K562 (cell line): ENCODE measurements at regions not wholly inside any gene's neighbourhood (a gene's known extent, or its start where the extent isn't known, plus 50 kb on each side); places are given as distances from the start of the nearest gene placed in this dataset.

Experiments used
- DACH1 ChIP-seq: fragments of 450-650 bp; IDR thresholded peaks from 2 replicates; pipeline ENCODE4 v1.6.1; 2018; ENCODE audit not compliant: partially characterized antibody
- ETV5 ChIP-seq: sonication (generic); formaldehyde crosslinking; IDR thresholded peaks from 2 replicates; pipeline ENCODE4 v1.4.0; 2020; ENCODE audit warnings: low read depth, mild to moderate bottlenecking, missing genetic modification reagents
- KDM4B ChIP-seq, 2 experiments: fragments of 450-650 bp in 1 of 2; sonication (generic) in 1 of 2; IDR thresholded peaks; 2 replicates each; pipeline ENCODE4 v1.6.1; 2016 to 2017; ENCODE audit warnings: borderline replicate concordance in 2 of 2, antibody characterized with exemption in 1 of 2, low read depth in 1 of 2, mild to moderate bottlenecking in 1 of 2
- POLR2AphosphoS5 ChIP-seq: IDR thresholded peaks from 2 replicates; pipeline ENCODE4 v1.6.1; 2011; ENCODE audit warnings: mild to moderate bottlenecking, low read depth, low read length, moderate library complexity; ENCODE audit not compliant: control insufficient read depth, insufficient read depth
- SMARCA5 ChIP-seq: fragments of 450-650 bp; IDR thresholded peaks from 2 replicates; pipeline ENCODE4 v1.6.1; 2016
- TF ChIP-seq, protein P1 (sequence below): sonication (generic); formaldehyde crosslinking; IDR thresholded peaks from 2 replicates; pipeline ENCODE4 v1.8.1; 2023; ENCODE audit warnings: mild to moderate bottlenecking, missing genetic modification reagents
- TF ChIP-seq, protein P2 (sequence below): sonication (generic); formaldehyde crosslinking; IDR thresholded peaks from 2 replicates; pipeline ENCODE4 v1.8.0; 2023; ENCODE audit warnings: mild to moderate bottlenecking, missing genetic modification reagents
- TF ChIP-seq, protein P3 (sequence below): fragments of 250-450 bp; sonication (Bioruptor Pico); IDR thresholded peaks from 2 replicates; pipeline ENCODE4 v1.9.0; 2021; ENCODE audit warnings: mild to moderate bottlenecking
- TF ChIP-seq, protein P4 (sequence below), 3 experiments: IDR thresholded peaks in 2 of 3; conservative IDR thresholded peaks in 1 of 3; 2 replicates each; pipeline ENCODE4 v1.5.1; 2011 to 2012; ENCODE audit warnings: low read length in 3 of 3, mild to moderate bottlenecking in 3 of 3, control low read depth in 2 of 3, improper control_type of control experiment in 1 of 3, inconsistent platforms in 1 of 3, low read depth in 1 of 3, mixed read lengths in 1 of 3, moderate library complexity in 1 of 3; ENCODE audit not compliant: insufficient read depth in 2 of 3

GRCh38 chr6:156416391-156416790 is 360.8 kb upstream of the ARID1B start:
- TF ChIP-seq, protein P1, sequence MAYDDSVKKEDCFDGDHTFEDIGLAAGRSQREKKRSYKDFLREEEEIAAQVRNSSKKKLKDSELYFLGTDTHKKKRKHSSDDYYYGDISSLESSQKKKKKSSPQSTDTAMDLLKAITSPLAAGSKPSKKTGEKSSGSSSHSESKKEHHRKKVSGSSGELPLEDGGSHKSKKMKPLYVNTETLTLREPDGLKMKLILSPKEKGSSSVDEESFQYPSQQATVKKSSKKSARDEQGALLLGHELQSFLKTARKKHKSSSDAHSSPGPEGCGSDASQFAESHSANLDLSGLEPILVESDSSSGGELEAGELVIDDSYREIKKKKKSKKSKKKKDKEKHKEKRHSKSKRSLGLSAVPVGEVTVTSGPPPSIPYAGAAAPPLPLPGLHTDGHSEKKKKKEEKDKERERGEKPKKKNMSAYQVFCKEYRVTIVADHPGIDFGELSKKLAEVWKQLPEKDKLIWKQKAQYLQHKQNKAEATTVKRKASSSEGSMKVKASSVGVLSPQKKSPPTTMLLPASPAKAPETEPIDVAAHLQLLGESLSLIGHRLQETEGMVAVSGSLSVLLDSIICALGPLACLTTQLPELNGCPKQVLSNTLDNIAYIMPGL: no peak
- TF ChIP-seq KDM4B (IDR thresholded peaks at IDR 0.05; ENCODE audit: borderline replicate concordance in 2 of 2, low read depth in 1 of 2): no peak
- no peak for TF ChIP-seq DACH1
- no peak for TF ChIP-seq POLR2AphosphoS5
- TF ChIP-seq ETV5 (CRISPR knock-in tag): no peak
- TF ChIP-seq, protein P2, sequence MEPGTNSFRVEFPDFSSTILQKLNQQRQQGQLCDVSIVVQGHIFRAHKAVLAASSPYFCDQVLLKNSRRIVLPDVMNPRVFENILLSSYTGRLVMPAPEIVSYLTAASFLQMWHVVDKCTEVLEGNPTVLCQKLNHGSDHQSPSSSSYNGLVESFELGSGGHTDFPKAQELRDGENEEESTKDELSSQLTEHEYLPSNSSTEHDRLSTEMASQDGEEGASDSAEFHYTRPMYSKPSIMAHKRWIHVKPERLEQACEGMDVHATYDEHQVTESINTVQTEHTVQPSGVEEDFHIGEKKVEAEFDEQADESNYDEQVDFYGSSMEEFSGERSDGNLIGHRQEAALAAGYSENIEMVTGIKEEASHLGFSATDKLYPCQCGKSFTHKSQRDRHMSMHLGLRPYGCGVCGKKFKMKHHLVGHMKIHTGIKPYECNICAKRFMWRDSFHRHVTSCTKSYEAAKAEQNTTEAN: no peak
- TF ChIP-seq, protein P3, sequence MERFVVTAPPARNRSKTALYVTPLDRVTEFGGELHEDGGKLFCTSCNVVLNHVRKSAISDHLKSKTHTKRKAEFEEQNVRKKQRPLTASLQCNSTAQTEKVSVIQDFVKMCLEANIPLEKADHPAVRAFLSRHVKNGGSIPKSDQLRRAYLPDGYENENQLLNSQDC: no peak
- TF ChIP-seq, protein P4, sequence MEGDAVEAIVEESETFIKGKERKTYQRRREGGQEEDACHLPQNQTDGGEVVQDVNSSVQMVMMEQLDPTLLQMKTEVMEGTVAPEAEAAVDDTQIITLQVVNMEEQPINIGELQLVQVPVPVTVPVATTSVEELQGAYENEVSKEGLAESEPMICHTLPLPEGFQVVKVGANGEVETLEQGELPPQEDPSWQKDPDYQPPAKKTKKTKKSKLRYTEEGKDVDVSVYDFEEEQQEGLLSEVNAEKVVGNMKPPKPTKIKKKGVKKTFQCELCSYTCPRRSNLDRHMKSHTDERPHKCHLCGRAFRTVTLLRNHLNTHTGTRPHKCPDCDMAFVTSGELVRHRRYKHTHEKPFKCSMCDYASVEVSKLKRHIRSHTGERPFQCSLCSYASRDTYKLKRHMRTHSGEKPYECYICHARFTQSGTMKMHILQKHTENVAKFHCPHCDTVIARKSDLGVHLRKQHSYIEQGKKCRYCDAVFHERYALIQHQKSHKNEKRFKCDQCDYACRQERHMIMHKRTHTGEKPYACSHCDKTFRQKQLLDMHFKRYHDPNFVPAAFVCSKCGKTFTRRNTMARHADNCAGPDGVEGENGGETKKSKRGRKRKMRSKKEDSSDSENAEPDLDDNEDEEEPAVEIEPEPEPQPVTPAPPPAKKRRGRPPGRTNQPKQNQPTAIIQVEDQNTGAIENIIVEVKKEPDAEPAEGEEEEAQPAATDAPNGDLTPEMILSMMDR (IDR thresholded peaks at IDR 0.05 in 2 of 3, conservative IDR thresholded peaks at IDR 0.05 in 1 of 3; ENCODE audit: insufficient read depth in 2 of 3, low read depth in 1 of 3, low read length in 3 of 3): no peak
- TF ChIP-seq SMARCA5: no peak
